MM.1S (cell line): ENCODE measurements at regions not wholly inside any gene's neighbourhood (a gene's known extent, or its start where the extent isn't known, plus 50 kb on each side); places are given as distances from the start of the nearest gene placed in this dataset.
A peak's percentile ranks its signal among the peaks of the same experiment; 100 is the strongest.

Experiments
- DNase-seq: peaks from one replicate; pipeline ENCODE4 v3.0.0-alpha.2; 2015
- H2AFZ ChIP-seq: fragments of 300-600 bp; sonication (generic); 2 replicates; pipeline ENCODE4 v1.6.0; 2016; ENCODE audit warnings: antibody characterized with exemption, low read length
- H3F3A ChIP-seq: fragments of 300-600 bp; sonication (generic); 2 replicates; pipeline ENCODE4 v1.6.1; 2016; ENCODE audit warnings: mild to moderate bottlenecking, antibody characterized with exemption, low read length, moderate library complexity, mixed read lengths; ENCODE audit not compliant: insufficient read depth
- H3K27ac ChIP-seq: fragments of 300-600 bp; sonication (generic); 2 replicates; pipeline ENCODE4 v1.5.1; 2016; ENCODE audit warnings: mild to moderate bottlenecking, low read length
- H3K27me3 ChIP-seq: fragments of 300-600 bp; sonication (generic); replicated peaks from 2 replicates; pipeline ENCODE4 v1.6.0; 2016; ENCODE audit warnings: low read length; ENCODE audit not compliant: insufficient read depth
- H3K36me3 ChIP-seq: fragments of 300-600 bp; sonication (generic); replicated peaks from 2 replicates; pipeline ENCODE4 v1.6.1; 2016; ENCODE audit warnings: mild to moderate bottlenecking, low read length, mixed read lengths; ENCODE audit not compliant: insufficient read depth
- H3K4me1 ChIP-seq: fragments of 300-600 bp; sonication (generic); 2 replicates; pipeline ENCODE4 v1.6.1; 2016; ENCODE audit warnings: low read length, mixed read lengths
- H3K4me2 ChIP-seq: fragments of 300-600 bp; sonication (generic); 2 replicates; pipeline ENCODE4 v1.6.0; 2016; ENCODE audit warnings: low read depth, low read length
- H3K4me3 ChIP-seq: fragments of 300-600 bp; sonication (generic); 2 replicates; pipeline ENCODE4 v1.5.1; 2016; ENCODE audit warnings: low read length, mixed read lengths
- H3K79me2 ChIP-seq: fragments of 300-600 bp; sonication (generic); 2 replicates; pipeline ENCODE4 v1.6.1; 2016; ENCODE audit warnings: mixed run types, low read length, mixed read lengths
- H3K9ac ChIP-seq: fragments of 300-600 bp; sonication (generic); 2 replicates; pipeline ENCODE4 v1.6.1; 2016; ENCODE audit warnings: low read length, mixed read lengths
- H3K9me2 ChIP-seq: fragments of 300-600 bp; sonication (generic); replicated peaks from 2 replicates; pipeline ENCODE4 v1.6.1; 2016; ENCODE audit warnings: mild to moderate bottlenecking, low read length, mixed read lengths; ENCODE audit not compliant: insufficient read depth
- H3K9me3 ChIP-seq: fragments of 300-600 bp; sonication (generic); replicated peaks from 2 replicates; pipeline ENCODE4 v1.6.1; 2016; ENCODE audit warnings: mild to moderate bottlenecking, low read length, mixed read lengths; ENCODE audit not compliant: insufficient read depth
- H4K20me1 ChIP-seq: fragments of 300-600 bp; sonication (generic); 2 replicates; pipeline ENCODE4 v1.6.1; 2016; ENCODE audit warnings: mild to moderate bottlenecking, low read length, moderate library complexity, mixed read lengths; ENCODE audit not compliant: insufficient read depth
- CTCF ChIP-seq: fragments of 300-600 bp; sonication (generic); IDR thresholded peaks from 2 replicates; pipeline ENCODE4 v1.5.1; 2016; ENCODE audit warnings: antibody characterized with exemption, low read length, mixed read lengths
- EZH2 ChIP-seq: fragments of 300-600 bp; sonication (generic); optimal IDR thresholded peaks from 2 replicates; pipeline ENCODE3; 2017; ENCODE audit warnings: low read depth, mild to moderate bottlenecking, antibody characterized with exemption, low read length, mixed read lengths
- EZH2phosphoT487 ChIP-seq: fragments of 300-600 bp; sonication (generic); IDR thresholded peaks from 2 replicates; pipeline ENCODE4 v1.6.1; 2018; ENCODE audit warnings: antibody characterized with exemption, low read length

- Histone ChIP-seq H3K4me2 (no peak overlapping the region), H3F3A (no peaks in the 10 kb centered on the region), H3K4me1 (peaks cover 11% of the 10 kb centered on the region; the same call in 1 of the 2 replicates), H3K9me3 (no peaks in the 10 kb centered on the region), H3K9me2 (no peaks in the 10 kb centered on the region), H3K79me2 (no peaks in the 10 kb centered on the region), H4K20me1 (no peaks in the 10 kb centered on the region), H2AFZ (no peak overlapping the region), H3K27me3 (no peaks in the 10 kb centered on the region), H3K9ac (no peak overlapping the region), H3K27ac (no peak overlapping the region), H3K4me3 (no peak overlapping the region), H3K36me3 (no peaks in the 10 kb centered on the region)
- DNase-seq: no peak
- TF ChIP-seq CTCF (no peak), EZH2 (no peak), EZH2phosphoT487 (no peak)
Measured at GRCh38 chr14:39843881-39844280, 411.6 kb upstream of the FBXO33 start.

GRCh38 chr14:39841088-39841487 lies 408.9 kb upstream of the FBXO33 start:
- Histone ChIP-seq H3K9me2 (no peaks in the 10 kb centered on the region), H3K27ac (peak overlapping the region; percentile 25; the same call in 1 of the 2 replicates), H3K9me3 (no peaks in the 10 kb centered on the region), H3K36me3 (no peaks in the 10 kb centered on the region), H3K4me3 (no peak overlapping the region), H3K27me3 (no peaks in the 10 kb centered on the region), H2AFZ (no peak overlapping the region), H3K4me2 (peak overlapping the region; percentile 18; the same call in 1 of the 2 replicates), H3K9ac (no peak overlapping the region), H3K4me1 (peaks cover 11% of the 10 kb centered on the region; the same call in 1 of the 2 replicates), H3F3A (no peaks in the 10 kb centered on the region), H3K79me2 (no peaks in the 10 kb centered on the region), H4K20me1 (no peaks in the 10 kb centered on the region)
- no peak for TF ChIP-seq EZH2
- no peak for TF ChIP-seq EZH2phosphoT487
- TF ChIP-seq CTCF: no peak
- peak; percentile 37 for DNase-seq

- Histone ChIP-seq H3K79me2 (no peaks in the 10 kb centered on the region), H3K9ac (no peak overlapping the region), H3K9me3 (no peaks in the 10 kb centered on the region), H3K4me1 (no peaks in the 10 kb centered on the region), H2AFZ (no peak overlapping the region), H3K36me3 (no peaks in the 10 kb centered on the region), H3K9me2 (no peaks in the 10 kb centered on the region), H3F3A (no peaks in the 10 kb centered on the region), H3K4me3 (no peak overlapping the region), H3K27me3 (no peaks in the 10 kb centered on the region), H4K20me1 (no peaks in the 10 kb centered on the region), H3K4me2 (no peak overlapping the region), H3K27ac (no peak overlapping the region)
- DNase-seq: peak; percentile 27
- TF ChIP-seq EZH2phosphoT487 (no peak), EZH2 (no peak), CTCF (no peak)
Measured at GRCh38 chr14:39827901-39828655, 395.8 kb upstream of the FBXO33 start.
